Activated CD8-positive, alpha-beta memory T cell treated with anti-CD3 and anti-CD28 coated beads for 24 hours (primary cell): ENCODE measurements at regions not wholly inside any gene's neighbourhood (a gene's known extent, or its start where the extent isn't known, plus 50 kb on each side); places are given as distances from the start of the nearest gene placed in this dataset.
"Not testable (repeated sequence)": the region's sequence is repeated elsewhere in the genome, so short reads cannot be mapped to it uniquely, and the experiment has no call there.

Experiments
- DNase-seq: peaks from one replicate; pipeline ENCODE4 v3.0.0-alpha.2; 2020

DNA sequence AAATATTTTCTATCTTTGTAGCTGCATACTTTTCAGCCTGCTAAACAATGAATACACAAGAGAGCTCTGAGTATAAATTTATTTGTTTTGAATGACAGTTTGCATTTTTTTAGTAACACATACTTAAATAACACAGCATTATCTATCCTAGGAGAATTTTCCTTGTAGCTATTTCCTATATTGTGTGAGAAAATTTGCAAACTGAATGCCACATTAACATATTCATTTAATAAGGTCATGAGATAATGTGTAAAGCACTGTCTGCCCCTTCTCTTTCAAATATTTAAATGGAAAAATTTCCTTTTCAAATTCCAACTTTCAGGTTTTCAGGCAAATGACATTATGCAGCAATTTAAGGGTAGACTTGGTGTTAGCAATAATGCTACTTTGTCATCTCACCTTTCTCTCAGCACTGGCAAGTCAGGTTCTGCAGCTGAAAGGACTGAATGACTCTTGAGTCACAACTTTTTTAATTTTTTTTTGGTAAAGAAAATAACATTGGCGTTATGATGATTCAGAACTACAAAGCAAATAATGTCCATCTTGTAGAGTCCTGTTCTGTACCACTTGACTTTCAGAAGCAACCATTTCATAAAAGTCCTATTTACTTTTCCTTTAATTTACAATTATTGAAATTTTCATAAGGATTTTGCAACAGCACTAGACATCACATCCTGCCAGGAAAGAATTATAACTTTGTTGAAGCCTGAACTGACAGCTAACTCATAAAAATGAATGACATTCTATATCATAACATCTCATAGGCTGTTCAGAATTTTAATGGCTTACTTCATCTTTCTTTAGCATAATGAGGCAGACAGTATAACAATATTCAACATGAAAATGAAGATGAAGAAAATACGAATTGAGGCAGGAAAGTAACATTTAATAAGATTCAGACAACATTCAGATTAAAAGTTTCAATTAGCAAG lies 681.6 kb upstream of the SEMA6D start:
- no peak for DNase-seq

DNA sequence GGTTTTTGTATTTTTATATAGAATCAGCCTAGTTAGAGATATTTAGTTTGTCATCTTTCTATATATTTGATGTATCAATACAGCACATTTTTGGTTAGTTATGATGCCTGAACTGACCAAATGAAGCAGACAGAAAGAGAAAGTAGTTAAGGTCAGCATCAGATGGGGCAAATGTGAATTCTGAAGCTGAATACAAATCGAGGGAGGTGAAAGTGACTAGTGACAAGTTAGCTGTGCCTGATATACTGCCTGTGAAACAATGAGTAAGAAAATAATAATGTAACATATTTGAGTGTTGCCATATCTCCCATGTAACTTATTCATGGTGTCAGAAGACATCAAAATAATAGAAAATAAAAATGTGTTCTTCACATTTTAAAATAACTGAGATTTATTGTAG lies 680.3 kb upstream of the SEMA6D start:
- no peak for DNase-seq

DNA sequence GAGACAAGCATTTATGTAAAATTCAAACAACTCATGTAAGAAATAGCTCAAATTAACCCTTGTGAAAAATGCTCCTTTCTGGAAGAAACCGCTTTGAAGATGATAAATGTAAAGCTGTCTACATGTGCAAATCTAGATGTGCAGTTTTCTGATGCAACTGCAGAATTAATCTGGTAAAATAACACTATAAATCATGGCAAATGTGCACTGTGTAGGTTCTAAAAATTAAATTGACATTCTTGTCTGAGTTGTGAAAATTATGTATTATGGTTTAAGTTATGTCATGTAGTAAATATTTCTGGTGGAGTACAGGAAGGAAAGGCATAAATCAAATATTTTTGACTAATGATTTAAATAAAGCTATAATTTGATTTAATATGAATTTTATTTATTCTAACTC lies 678.1 kb upstream of the SEMA6D start:
- DNase-seq, result no peak

DNA sequence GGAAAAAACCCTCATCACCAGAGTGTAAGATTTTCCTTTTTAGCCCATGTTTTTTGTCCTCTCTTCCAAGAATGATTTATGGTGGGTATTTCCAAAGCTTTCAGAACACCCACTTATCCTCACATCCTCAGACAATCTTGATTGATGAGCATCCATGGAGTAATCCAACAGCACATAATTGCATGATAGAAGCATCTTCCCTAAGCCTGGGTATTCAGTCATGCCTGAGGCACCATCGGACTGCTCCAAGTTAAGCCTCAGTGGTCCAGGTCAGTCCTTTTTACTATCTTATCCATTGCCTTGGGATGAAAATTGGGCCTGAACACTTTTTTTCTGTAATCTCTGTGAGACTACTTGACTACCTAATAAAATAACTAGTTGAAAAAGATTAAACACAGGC lies 676.0 kb upstream of the SEMA6D start:
- DNase-seq, result no peak

DNA sequence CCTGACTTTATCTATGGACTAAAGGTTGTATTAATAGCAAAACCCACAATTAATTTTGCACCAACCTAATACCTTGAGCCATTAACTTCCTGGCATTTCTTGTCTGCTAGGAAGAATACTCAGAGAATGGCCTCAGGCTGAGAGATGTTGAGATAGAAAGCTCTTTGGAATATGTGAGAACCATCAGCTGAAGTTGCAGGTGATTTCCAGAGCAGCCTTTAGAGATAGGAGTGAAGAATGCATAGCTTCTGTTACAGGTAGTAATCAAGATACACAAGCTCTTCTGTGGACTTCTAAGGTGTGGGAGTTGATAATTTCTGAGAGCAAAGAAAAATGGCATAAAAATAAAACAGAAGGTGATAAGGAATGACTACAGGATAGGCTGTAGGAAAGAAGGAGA lies 669.3 kb upstream of the SEMA6D start:
- DNase-seq, result not testable (repeated sequence)

DNA sequence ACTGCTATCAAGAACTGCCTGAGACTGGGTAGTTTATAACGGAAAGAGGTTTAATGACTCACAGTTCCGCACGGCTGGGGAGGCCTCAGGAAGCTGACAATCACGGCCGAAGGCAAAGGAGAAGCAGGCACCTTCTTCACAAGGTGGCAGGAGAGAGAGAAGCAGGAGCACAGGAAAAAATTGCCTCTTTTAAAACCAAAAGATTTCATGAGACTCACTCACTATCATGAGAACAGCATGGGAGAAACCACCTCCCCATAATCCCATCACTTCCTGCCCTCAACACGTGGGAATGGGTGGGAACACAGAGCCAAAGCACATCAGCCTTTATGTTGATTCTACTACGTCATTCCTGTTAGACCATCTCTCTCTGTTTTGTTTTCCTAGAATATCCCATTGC lies 650.9 kb upstream of the SEMA6D start:
- DNase-seq, result no peak

DNA sequence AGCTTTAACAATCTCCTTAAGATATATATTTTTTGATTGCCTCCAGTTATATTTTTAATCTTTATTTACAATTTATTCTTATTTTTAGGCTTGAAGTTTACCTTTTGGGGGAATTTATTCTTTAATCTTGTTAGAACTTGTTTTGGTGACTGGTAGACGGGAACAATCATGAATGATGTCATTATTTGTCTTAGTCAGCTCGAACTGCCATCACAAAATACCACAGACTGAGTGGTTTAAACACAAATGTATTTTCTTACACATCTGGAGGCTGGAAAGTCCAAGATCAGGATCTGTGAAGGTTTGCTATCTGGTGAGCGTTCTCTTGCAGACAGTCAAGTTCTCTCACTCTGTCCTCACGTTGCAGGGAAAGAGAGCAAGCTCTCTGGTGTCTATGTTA lies 639.5 kb upstream of the SEMA6D start:
- DNase-seq, result not testable (repeated sequence)

DNA sequence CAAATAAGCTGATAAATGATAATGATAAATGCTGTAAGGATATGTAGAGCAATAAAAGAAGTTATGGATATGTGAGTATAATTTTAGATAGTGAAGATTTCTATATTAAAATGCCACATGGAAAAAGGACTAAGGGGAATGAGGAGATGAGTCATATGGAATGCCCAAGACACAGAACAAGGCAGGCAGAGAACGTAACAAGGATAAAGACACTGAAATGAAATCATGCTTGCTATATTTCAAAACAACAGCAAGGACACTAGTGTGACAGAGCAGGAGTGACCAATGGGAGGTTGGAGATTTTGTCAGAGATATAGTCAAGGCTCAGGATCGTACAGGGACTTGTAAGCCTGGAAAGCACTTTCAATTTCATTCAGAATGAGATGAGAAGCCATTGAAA lies 621.5 kb upstream of the SEMA6D start:
- no peak for DNase-seq

DNA sequence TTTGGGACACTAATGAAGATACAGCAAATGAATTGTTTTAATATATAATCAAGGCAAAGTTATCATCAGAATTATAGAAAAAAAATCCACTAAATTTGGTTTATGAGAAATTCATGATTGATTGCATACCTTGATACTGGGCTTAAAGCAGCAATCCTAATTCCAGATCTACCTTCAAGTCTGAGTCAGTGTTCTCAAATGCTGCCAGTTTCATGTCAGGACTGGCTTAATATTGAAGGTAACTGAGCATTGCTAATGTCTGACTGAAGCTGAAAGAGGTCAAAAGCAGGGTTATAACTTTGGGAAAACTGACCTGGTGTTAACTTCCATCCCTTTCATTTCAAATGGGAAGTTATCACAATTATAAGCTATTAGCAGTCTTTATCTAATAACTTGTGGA lies 618.8 kb upstream of the SEMA6D start:
- DNase-seq, result not testable (repeated sequence)

DNA sequence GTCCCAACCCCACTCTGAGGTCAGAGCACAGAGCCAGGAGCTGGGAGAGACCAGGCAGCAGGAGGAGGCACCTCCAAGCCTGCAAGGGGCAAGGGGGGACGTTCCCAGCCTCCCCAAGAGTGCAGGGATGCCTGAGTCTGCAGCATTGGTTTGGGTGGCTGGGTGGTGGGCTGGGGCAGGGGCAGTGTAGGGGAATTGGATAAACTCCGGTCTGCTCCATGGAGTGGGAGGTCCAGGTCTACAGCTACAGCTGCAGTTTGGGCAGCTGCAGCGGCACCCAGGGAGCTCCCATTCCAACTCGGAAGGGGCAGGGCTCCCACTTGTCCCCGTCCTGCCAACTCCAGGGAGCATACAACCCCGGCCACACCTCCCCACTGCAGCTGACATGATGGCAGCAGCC lies 617.5 kb upstream of the SEMA6D start:
- not testable (repeated sequence) for DNase-seq

DNA sequence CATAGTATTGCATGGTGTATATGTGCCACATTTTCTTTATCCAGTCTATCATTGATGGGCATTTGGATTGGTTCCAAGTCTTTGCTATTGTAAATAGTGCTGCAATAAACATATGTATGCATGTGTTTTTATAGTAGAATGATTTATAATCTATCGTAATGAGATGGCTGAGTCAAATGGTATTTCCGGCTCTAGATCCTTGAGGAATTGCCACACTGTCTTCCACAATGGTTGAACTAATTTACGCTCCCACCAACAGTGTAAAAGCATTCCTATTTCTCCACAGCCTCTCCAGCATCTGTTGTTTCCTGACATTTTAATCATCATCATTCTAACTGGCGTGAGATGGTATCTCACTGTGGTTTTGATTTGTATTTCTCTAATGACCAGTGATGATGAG lies 608.5 kb upstream of the SEMA6D start:
- not testable (repeated sequence) for DNase-seq

DNA sequence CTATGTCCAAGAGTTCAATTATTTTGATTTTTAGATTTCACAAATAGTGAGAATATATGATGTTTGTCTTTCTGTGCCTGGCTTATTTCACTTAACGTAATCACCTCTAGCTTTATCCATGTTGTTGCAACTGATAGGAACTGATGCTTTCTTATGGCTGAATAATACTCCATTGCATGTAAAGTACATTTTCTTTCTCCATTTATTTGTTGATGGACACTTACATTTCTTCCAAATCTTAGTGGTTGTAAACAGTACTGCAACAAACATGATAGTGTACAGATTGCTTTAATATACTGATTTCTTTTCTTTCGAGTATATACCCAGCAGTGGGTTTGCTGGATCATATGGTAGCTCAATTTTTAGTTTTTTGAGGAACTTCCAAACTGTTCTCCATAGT lies 600.6 kb upstream of the SEMA6D start:
- DNase-seq, result no peak

DNA sequence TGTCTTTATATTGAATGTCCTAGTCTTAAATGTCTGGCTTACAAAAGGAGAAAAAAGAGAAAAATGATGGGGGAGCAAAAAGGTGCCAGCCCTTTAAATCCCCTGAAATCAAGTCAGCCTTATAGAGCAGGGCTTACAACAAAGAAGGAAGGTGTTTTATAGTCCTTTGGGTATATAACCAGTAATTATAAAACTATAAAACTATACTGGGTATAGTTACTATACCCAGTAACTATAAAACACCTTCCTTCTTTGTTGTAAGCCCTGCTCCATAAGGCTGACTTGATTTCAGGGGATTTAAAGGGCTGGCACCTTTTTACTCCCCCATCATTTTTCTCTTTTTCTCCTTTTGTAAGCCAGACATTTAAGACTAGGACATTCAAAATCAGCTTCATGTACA lies 598.0 kb upstream of the SEMA6D start:
- DNase-seq, result no peak

DNA sequence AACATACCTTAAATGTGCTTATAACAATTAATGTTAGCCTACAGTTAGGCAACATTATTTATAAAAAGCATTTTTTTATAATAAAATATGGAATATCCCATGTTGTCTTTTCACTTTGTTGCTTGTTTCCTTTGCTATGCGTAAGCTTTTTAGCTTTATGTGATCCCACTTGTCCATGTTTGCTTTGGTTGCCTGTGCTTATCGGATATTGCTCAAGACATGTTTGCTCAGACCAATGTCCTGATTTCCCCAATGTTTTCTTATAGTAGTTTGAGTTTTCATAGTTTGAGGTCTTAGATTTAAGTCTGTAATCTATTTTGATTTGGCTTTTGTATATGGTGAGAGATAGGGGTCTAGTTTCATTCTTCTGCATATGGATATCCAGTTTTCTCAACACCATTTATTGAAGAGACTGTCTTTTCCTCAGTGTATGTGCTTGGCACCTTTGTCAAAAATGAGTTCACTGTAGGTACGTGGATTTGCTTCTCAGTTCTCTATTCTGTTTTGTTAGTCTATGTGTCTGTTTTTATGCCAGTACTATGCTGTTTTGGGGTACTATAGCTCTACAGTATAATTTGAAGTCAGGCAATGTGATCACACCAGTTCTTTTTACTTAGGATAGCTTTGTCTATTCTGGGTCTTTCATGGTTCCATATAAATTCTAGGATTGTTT lies 592.7 kb upstream of the SEMA6D start:
- DNase-seq, result no peak

DNA sequence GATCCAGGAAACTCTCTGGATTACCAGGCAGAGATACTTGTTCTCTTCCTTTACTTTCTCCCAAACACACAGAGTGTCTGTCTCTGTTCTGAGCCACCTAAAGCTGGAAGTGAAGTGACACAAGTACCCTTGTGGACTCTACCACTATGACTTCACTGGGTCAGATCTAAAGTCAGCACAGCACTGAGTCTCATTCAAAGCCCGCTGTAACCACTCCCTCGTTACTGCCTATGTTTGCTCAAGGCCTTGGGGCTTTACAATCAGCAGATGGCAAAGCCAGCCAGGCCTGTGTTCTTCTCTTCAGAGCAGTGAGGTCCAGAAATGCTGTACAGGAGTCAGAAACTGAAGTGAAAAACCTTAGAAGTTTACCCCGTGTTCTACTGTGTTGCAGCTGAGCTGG lies 588.3 kb upstream of the SEMA6D start:
- DNase-seq, result no peak

DNA sequence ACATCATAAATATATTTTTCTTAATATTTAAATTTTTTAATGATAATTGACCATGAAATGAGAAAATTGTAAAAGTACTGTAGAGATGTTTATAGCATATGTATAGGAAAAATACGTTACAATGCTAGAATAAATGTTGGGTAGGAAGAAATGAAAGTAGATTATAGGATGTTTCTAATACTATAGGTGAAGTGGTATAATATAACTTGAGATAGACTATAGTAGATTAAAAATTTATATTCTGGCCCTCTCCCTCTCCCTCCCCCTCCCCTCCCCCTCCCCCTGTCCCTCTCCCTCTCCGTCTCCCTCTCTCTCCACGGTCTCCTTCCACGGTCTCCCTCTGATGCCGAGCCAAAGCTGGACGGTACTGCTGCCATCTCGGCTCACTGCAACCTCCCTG lies 585.9 kb upstream of the SEMA6D start:
- DNase-seq, result not testable (repeated sequence)

DNA sequence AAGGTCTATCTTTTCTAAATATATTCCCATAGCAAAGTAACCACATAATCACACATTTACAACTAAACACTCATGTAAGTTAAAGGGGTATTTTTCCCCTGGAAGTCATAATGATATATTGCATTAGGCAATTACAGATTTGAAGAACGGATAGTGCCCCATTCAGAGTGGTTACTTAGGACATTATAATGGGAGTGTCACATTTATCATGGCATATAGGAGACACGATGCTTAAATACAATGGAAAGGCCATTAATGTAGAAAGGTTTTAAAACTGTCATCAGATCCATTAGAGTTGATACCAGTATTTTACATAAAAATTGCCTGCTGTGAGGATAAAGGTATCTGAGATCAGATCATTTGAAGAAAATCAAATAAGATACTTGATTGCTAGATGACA lies 582.0 kb upstream of the SEMA6D start:
- DNase-seq, result no peak

DNA sequence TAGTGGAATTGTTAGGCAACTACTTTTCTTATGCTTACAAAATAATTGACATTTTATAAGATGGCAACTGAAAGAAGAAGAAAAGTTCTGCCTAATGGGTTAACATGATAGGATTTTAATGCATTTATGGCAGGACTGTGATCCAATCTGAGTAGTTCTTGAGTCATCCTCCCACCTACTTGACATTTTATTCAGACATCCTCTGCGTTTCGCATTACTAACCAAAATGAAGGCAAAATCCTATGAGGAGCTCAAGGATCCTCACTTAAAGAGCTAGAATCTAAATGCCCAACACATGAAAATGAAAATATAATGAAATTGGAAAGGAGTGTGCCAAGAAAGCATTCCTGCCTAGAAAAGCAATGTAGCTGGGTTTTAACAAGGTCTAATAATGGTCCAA lies 581.1 kb upstream of the SEMA6D start:
- no peak for DNase-seq

DNA sequence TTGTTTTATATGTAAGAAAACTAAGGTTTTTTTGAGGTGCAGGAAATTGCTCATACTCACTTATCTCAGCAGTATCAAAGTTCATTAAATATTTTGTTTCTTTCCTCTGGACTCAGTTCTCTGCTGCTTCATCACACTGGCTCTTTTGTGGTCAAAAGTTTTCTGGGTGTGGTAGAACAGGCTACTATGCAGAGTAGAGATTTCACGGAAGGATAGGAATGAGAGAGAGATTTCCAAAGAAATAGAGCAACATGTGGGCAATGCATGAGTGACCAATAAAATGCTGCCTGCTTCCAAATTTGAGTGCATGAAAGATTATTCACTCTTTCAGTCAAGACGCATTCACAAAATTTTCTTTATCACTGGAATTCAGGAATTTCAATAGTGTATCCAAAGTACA lies 577.3 kb upstream of the SEMA6D start:
- DNase-seq, result no peak

DNA sequence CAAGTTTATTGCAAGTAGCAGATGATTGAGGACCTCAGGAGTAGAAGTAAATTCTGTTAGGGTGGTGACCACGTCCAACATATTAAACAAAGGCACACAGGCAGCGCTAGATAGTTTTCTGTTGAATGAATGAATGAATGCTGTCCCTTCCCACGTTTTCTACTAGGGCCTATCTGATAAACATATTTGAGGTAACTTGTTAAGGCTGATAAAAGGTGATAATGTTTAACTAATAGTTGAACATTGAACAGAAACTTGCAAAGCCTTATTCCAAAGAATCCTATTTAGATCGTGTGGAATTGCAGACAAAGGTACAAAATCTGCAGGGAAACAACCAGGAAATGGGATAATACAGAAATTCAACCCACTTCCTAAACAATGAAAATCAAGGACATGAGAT lies 559.5 kb upstream of the SEMA6D start:
- no peak for DNase-seq

DNA sequence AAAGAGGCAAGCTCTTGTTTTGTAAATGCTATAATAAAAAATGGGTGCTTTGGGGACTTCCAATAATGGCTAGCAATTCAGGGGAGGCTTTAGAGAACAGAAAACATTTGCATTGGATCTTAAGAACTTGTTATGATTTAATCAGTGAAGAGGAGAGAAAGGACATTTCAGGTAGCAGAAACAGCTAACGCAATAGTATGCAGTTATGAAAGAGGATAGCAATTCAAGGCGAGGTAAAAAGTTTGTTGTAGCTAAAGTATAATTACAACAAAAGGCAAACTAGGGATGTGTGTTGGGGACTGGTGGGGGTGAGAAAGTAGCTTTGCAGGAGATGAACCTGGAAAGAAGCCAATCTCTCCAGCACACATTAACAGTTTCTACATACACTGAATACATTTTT lies 558.7 kb upstream of the SEMA6D start:
- no peak for DNase-seq

DNA sequence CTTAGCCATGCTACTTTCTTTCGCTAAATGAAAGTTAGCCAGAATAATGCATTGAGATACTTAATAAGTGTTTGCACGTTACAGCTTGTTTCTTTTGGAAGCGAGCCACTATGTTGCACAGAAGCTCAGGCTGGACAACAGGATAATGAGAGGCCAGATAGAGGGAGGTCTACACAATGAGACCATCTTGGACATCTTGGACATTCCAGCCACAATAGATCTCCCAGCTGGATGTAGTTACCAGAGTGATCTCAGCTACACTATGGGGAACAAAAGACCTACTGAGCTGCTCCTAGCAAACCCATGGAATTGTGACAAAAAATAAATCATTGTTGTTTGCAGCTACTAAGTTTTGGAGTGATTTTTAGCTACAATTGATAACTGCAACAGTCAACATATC lies 540.1 kb upstream of the SEMA6D start:
- DNase-seq, result no peak

DNA sequence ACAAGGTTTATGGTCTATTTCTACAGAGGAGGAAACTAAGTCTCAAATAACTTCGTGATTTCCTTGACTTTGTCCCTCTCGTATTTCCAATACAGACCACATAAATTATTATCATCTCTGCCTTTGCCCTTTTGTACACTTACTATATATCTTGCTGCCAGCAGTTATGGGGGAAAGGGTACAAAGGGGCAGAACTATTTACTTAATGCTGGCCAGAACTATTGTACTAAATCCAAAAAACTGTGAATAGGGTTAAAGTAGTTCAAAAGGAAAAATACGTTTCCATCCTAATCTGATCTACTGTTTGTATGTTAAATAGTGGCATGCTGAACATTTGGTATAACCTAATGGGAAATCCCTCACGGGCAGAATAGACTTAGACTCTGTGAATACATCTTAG lies 537.3 kb upstream of the SEMA6D start:
- DNase-seq, result no peak

DNA sequence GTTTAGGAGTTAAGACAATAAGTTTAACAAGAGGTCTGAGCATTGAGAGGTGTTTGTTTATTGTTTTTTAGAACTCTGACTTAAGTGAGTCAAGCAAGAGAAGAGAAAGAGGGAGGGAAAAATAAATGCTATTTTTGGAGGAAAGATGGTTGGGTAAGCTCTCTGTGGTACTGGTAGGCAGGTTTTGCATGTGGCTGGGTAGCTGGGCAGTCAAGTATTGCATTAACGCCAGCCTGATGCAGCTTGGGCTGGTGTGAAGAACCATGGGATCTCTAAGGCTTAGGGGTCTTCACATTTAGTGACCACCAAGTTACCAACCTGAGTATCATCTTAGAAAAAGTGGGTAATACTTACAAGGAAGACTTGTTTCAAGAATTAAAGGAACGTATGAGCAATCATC lies 534.5 kb upstream of the SEMA6D start:
- no peak for DNase-seq
